ENCODE measurements at regions not wholly inside any gene's neighbourhood (a gene's known extent, or its start where the extent isn't known, plus 50 kb on each side); places are given as distances from the start of the nearest gene placed in this dataset.

GRCh38 chr6:68372991-68373390, 262.1 kb upstream of the ADGRB3 start:
- no peak for DNase-seq (ENCODE audit: low read depth)

DNA sequence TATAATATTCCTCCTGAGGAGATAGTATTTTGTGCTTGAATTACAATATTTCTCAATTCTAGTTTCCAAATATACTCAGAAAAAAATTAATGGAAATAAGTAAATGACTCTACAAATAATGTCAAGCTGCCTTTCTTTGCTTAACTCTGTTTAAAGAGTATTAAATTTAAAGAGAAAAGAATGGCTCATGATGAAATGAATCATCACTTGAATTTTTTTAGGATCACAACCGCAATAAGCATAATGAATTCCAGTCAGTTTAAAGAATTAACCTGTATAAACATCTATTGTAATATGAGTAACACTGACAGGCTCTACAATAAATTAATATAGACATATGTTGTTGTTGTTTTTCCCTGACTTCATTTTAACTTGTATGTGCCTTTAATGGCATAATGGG, 266.2 kb upstream of the ADGRB3 start:
- no peak for DNase-seq (ENCODE audit: low read depth)

DNA sequence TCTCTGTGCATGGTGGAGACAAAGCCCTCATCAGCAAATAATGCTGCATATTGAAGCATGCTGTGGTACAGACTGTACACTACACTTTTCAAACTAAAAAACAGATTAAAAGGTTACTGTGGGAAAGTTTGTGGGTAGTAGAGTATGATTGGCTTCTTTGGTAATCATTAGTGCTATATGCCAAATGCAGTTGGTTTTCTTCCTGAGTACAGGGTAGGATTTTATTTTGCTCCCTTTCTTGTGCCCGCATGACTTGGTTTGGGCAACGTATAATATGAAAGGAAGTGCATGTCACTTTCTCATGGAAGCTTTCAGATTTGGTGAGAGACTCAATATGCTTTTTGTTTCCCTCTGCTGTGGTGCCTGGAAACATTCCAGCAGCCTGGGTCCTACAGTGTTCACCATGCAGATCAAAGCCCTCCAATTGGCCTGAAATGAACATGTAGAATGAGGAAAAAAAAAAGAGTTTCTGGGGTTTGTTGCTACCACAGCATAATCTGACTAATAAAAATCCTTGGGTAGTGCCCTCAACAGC, 270.7 kb upstream of the ADGRB3 start:
- DNase-seq (ENCODE audit: low read depth) = no peak

DNA sequence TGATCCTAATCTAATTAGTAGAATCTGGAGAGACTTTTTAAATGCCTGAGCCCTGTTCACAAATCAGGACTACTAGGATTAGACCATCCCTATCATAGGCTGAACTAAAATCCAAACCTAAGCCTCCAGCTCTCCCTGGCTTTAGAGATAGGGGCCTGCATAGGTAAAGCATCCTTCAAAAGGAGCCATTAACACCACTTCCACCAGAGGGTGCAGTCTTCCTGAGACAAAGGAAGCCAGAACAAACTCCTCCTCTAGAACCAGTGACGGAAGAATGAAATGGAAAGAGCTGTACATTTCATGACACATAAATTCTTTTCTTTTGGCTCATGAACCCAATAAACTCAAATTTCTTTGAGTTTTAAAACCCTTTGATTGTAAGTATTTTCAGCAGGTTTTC, 291.2 kb upstream of the ADGRB3 start:
- DNase-seq (ENCODE audit: low read depth) = no peak

- no peak for DNase-seq (ENCODE audit: low read depth)
Measured at GRCh38 chr6:68342286-68342685, 292.8 kb upstream of the ADGRB3 start.

DNA sequence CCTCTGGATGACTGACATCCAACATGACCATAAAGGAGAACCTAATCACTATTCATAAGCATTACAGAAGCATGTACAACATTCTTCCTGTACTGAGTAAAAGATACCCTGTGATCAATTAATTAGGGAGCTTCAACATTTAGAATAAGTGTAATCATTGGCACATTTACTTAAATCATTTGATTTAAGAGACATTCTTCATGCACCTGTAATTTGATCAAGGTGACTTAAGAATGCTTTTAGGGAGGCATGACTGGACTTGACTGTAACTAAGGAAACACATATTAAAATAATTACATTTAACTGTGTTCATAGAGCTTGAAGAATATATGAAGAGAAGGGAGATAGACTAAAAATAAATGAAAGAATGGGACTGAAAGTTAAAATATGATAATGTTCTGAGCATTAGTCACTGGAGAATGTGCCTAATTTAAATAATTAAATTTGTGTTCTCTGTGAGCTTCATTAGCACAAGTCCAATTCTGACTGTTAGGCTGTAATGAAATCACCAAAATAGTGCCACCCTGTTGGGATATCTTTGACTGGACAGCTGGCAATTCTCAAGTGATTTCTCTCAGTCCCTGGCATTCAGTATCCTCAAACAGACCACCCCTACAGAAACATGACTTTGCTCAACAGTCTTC, 295.5 kb upstream of the ADGRB3 start:
- DNase-seq (ENCODE audit: low read depth) = no peak

DNA sequence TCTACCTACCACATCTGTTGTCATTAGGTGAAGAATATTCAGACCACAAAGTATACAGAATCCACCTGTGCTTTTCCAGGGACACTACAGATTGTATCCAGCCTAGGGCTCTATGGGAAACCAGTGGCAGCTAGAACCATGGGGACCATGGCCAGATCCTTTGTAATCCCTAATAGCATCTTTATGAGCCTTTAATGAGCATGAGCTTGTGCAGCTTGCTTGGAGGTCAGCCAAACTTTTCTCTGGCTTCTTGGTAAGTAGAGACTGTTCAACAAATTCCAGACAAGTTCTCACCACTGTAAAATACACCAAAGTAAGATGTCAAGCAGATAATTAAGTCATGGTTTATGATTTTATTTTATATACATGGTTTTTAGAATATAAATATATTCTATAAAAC, 301.6 kb upstream of the ADGRB3 start:
- DNase-seq (ENCODE audit: low read depth) = no peak

DNA sequence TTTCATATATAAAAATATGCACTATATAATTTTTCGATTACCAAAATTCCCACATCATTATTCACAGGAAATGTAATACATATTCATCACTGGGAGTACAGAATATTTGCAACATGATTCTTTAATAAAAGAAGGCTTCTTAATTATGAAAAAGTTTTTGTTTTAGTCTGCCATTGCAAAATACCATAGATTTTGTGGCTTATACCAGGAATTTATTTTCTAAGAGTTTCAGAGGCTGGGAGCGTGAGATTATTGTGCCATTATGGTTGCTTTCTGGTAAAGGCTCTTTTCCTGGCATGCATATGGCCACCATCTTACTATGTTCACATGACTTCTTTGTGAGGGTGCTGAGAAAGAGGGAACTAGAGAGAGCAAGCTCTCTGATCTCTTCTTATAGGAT, 306.9 kb upstream of the ADGRB3 start:
- no peak for DNase-seq (ENCODE audit: low read depth)

GRCh38 chr6:68326762-68327161, 308.3 kb upstream of the ADGRB3 start:
- no peak for DNase-seq (ENCODE audit: low read depth)

- no peak for DNase-seq (ENCODE audit: low read depth)
Measured at GRCh38 chr6:68317366-68317765, 317.7 kb upstream of the ADGRB3 start.

DNA sequence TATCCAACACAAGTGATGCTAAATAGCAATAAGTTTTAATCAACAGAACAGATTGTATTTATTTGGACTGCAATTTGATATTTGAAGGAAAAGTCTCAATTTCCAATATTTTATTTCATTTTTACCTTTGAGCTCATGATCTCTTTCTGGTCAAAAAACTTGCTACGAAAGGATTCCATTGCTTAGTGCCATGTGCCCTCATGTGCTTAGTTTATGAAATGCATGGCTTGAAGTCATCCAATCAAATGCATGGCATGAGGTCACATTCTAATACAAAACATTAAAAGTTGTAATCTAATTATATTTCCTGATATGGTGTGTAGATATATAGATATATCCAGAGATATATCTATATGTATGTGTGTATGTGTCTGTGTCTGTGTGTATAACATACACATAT, 321.2 kb upstream of the ADGRB3 start:
- DNase-seq (ENCODE audit: low read depth) = no peak

DNA sequence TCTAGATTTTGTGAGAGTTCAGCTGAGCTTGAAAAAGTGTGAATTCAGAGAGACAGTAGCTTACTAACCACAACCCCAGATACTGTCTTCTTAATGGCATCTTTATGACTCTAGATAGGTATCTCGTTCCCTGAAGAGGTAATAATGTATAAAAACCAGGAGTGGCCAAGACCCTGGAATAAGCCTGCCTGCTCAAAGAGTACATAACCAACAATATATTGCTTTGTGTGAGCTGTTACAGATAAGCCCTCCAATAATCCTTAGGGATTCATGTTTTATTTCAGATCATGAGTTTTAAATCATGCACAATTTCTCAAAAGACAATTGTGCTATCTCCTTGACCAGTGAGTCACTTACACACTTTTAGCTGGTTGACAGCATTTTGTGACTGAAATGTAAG, 327.8 kb upstream of the ADGRB3 start:
- DNase-seq (ENCODE audit: low read depth) = no peak

DNA sequence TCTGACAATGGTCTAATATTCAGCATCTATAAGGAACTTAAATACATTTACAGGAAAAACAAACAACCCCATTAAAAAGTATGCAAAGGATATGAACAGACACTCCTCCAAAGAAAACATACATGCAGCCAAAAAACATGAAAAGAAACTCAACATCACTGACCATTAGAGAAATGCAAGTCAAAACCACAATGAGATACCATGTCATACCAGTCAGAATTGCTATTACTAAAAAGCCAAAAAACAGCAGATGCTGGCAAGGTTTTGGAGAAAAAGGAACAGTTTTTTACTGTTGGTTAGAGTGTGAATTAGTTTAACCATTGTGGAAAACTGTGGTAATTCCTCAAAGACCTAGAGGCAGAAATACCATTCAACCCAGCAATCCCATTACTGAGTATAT, 339.0 kb upstream of the ADGRB3 start:
- no peak for DNase-seq (ENCODE audit: low read depth)

- DNase-seq (ENCODE audit: low read depth) = no peak
Measured at GRCh38 chr6:68282646-68283045, 352.4 kb upstream of the ADGRB3 start.

DNA sequence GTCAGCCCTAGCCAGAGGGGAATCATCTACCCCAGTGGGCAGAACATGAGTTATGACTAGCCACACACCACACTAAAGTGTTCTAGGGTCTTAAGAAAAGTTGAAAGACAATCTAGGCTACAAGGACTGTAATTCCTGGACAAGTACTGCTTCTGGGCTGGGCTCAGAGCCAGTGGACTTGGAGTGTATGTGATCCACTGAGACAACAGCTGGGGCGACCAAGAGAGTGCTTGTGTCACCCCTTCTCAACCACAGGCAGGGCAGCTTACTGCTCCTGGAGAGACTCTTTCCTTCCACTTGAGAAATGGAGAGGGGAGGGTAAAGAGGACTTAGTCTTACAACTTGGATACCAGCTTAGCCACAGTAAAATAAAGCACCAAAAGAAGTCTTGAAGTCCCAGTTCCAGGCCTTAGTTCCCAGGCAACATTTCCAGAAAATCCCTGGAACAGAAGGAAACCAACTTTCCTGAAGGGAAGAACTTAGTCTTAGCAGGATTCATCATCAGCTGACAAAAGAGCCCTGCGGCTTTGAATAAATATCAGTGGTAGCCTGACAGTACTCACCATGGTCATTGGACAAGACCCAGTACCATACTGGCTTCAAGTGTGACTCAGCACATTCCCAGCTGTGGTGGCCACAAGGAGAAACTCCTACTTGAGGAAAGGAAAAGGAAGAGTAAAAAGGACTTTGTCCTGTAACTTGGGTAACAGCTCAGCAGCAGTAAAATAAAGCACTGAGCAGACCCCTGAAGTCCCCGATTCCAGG, 355.1 kb upstream of the ADGRB3 start:
- DNase-seq (ENCODE audit: low read depth) = no peak

DNA sequence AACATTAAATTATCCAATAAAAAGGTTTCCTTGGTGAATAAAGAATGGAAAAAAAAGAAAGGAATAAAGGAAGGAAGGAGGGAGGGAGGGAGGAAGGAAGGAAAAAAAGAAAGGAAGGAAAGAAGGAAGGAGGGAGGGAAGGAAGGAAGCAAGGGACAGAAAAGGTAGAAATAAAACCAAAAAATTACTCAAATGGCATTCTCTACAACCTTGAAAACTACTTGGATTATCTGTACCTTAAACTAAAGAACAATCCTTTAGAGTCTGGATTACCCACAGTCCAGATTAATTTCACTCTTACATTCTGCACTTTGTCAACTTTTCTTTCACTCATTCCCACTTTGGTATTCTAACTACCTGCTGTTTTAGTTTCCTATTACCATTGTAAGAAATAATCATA, 361.8 kb upstream of the ADGRB3 start:
- no peak for DNase-seq (ENCODE audit: low read depth)

- DNase-seq (ENCODE audit: low read depth) = no peak
Measured at GRCh38 chr6:68256391-68256790, 378.7 kb upstream of the ADGRB3 start.

DNA sequence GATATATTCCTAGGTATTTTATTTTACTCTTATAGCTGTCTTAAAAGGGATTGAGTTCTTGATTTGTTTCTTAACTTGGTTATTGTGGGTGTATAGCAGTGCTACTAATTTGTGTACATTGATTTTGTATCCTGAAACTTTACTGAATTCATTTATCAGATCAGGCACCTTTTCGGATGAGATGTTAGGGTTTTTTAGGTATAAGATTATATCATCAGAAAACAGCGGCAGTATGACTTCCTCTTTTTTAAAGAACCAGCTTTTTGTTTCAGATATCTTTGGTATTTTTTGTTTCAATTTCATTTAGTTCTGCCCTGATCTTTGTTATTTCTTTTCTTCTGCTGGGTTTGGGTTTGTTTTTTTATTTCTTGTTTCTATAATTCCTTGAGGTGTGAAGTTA, 382.4 kb upstream of the ADGRB3 start:
- DNase-seq (ENCODE audit: low read depth) = no peak

GRCh38 chr6:68247782-68248181, 387.3 kb upstream of the ADGRB3 start:
- DNase-seq (ENCODE audit: low read depth) = no peak

DNA sequence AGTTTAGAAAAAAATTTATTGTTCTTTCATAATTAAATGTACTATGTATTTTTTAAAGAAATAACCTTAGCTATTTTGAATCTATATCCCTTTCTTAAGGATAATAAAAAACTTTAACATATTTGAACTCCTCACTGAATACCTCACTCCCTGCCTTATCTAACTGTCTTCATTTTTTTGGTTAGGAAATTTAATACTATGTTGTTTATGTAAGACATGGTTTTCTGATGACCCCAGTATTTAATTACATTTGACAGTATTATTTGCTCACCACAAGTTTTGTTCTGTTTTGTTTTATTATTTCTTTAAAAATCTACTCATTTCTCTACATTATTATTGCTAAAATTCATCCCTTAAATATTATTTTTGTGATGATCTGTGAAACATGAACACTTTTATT, 394.4 kb upstream of the ADGRB3 start:
- no peak for DNase-seq (ENCODE audit: low read depth)

GRCh38 chr6:68239034-68239433, 396.0 kb upstream of the ADGRB3 start:
- DNase-seq (ENCODE audit: low read depth) = no peak

GRCh38 chr6:68238097-68238601, 396.9 kb upstream of the ADGRB3 start:
- DNase-seq (ENCODE audit: low read depth) = no peak

GRCh38 chr6:68237205-68237604, 397.9 kb upstream of the ADGRB3 start:
- DNase-seq (ENCODE audit: low read depth) = no peak

Data from activated T-cell treated with anti-CD3 and anti-CD28 coated beads for 48 hours (primary cell).